Liver (tissue), 8 donors: ENCODE measurements at regions not wholly inside any gene's neighbourhood (a gene's known extent, or its start where the extent isn't known, plus 50 kb on each side); places are given as distances from the start of the nearest gene placed in this dataset.
A peak's percentile ranks its signal among the peaks of the same experiment; 100 is the strongest.

ENCODE experiments used
- DNase-seq: peaks from one replicate; pipeline ENCODE4 v3.0.0-alpha.2; 2017; ENCODE audit warnings: low spot score
- H3K27ac ChIP-seq, 2 donors: one replicate each; pipeline ENCODE4 v1.7.0; 2013; ENCODE audit warnings: inconsistent platforms in 2 of 2, low read length in 2 of 2, control low read depth in 1 of 2, low read depth in 1 of 2, mild to moderate bottlenecking in 1 of 2
- H3K27me3 ChIP-seq, 4 donors: one replicate each; pipeline versions ENCODE4 v1.6.1 to v1.7.0; 2013; ENCODE audit warnings: low read length in 3 of 4, inconsistent platforms in 1 of 4, mild to moderate bottlenecking in 1 of 4, moderate library complexity in 1 of 4; ENCODE audit not compliant: control insufficient read depth in 4 of 4, insufficient read depth in 4 of 4
- H3K36me3 ChIP-seq, 4 donors: one replicate each; pipeline versions ENCODE4 v1.6.1 to v1.7.0; 2013; ENCODE audit warnings: low read length in 3 of 4, mild to moderate bottlenecking in 3 of 4, low read depth in 1 of 4, moderate library complexity in 1 of 4; ENCODE audit not compliant: control insufficient read depth in 4 of 4, insufficient read depth in 3 of 4
- H3K4me1 ChIP-seq, 4 donors: one replicate each; pipeline versions ENCODE4 v1.6.1 to v1.7.0; 2013; ENCODE audit warnings: low read length in 3 of 4, mild to moderate bottlenecking in 3 of 4, moderate library complexity in 1 of 4; ENCODE audit not compliant: control insufficient read depth in 4 of 4, insufficient read depth in 4 of 4
- H3K4me3 ChIP-seq, 3 donors: one replicate each; pipeline versions ENCODE4 v1.6.1 to v1.7.0; 2013; ENCODE audit warnings: low read length in 3 of 3, control low read depth in 1 of 3, low read depth in 1 of 3, mild to moderate bottlenecking in 1 of 3
- H3K9ac ChIP-seq, 2 donors: one replicate each; pipeline ENCODE4 v1.7.0; 2013; ENCODE audit warnings: low read length in 2 of 2, mild to moderate bottlenecking in 2 of 2, moderate library complexity in 2 of 2, control low read depth in 1 of 2, low read depth in 1 of 2
- H3K9me3 ChIP-seq, 4 donors: one replicate each; pipeline versions ENCODE4 v1.6.1 to v1.7.0; 2013; ENCODE audit warnings: low read length in 3 of 4; ENCODE audit not compliant: control insufficient read depth in 4 of 4
- ATF3 ChIP-seq: IDR thresholded peaks from 2 replicates; pipeline ENCODE4 v1.6.1; 2016; ENCODE audit warnings: antibody characterized with exemption
- CTCF ChIP-seq: fragments of 150-350 bp; IDR thresholded peaks from 2 replicates; pipeline ENCODE4 v1.5.1; 2017; ENCODE audit warnings: improper control_type of control experiment, low read depth, low read length; ENCODE audit not compliant: missing input control
- EGR1 ChIP-seq, 2 donors: IDR thresholded peaks; 2 replicates each; pipeline ENCODE4 v1.6.1; 2016 to 2018; ENCODE audit warnings: antibody characterized with exemption in 2 of 2, low read depth in 2 of 2
- FOXA1 ChIP-seq: IDR thresholded peaks from 2 replicates; pipeline ENCODE4 v1.6.1; 2016; ENCODE audit warnings: antibody characterized with exemption
- HNF4A ChIP-seq, 2 donors: conservative IDR thresholded peaks; 2 replicates each; pipeline ENCODE4 v1.6.1; 2016; ENCODE audit warnings: antibody characterized with exemption in 2 of 2, mild to moderate bottlenecking in 2 of 2
- HNF4G ChIP-seq: IDR thresholded peaks from 2 replicates; pipeline ENCODE4 v1.6.1; 2016; ENCODE audit warnings: antibody characterized with exemption
- JUND ChIP-seq, 2 donors: IDR thresholded peaks; 2 replicates each; pipeline ENCODE4 v1.6.1; 2016; ENCODE audit warnings: antibody characterized with exemption in 2 of 2
- MAX ChIP-seq: IDR thresholded peaks from 2 replicates; pipeline ENCODE4 v1.6.1; 2016; ENCODE audit warnings: antibody characterized with exemption
- RAD21 ChIP-seq, 2 donors: IDR thresholded peaks; 2 replicates each; pipeline ENCODE4 v1.6.1; 2016; ENCODE audit warnings: antibody characterized with exemption in 2 of 2, mild to moderate bottlenecking in 2 of 2
- REST ChIP-seq: IDR thresholded peaks from 2 replicates; pipeline ENCODE4 v1.6.1; 2016; ENCODE audit warnings: antibody characterized with exemption, mild to moderate bottlenecking
- RXRA ChIP-seq, 2 donors: IDR thresholded peaks; 2 replicates each; pipeline ENCODE4 v1.6.1; 2017 to 2018; ENCODE audit warnings: antibody characterized with exemption in 2 of 2, mild to moderate bottlenecking in 1 of 2
- SP1 ChIP-seq: IDR thresholded peaks from 2 replicates; pipeline ENCODE4 v1.6.1; 2018; ENCODE audit warnings: antibody characterized with exemption, mild to moderate bottlenecking
- TAF1 ChIP-seq: conservative IDR thresholded peaks from 2 replicates; pipeline ENCODE4 v1.6.1; 2016; ENCODE audit warnings: antibody characterized with exemption, mild to moderate bottlenecking
- ZBTB33 ChIP-seq: IDR thresholded peaks from 2 replicates; pipeline ENCODE4 v1.6.1; 2016; ENCODE audit warnings: antibody characterized with exemption
- WGBS: extraction: QIAGEN DNeasy Blood & Tissue Kit; methylation state at CpG from one replicate; pipeline ENCODE4 v1.1.7; 2013; 5-methylcytosine and 5-hydroxymethylcytosine counted together
- donor health status: healthy.
- donor health status: healthy.
- donor health status: healthy.
- donor health status: healthy.
- donor health status: healthy.

GRCh38 chr18:72089432-72089831, 454.7 kb downstream of the CBLN2 start:
- TF ChIP-seq RXRA (IDR thresholded peaks at IDR 0.05) = no peak
- TF ChIP-seq REST = no peak
- TF ChIP-seq ATF3 = no peak
- TF ChIP-seq TAF1 = no peak
- no peak for TF ChIP-seq FOXA1
- TF ChIP-seq EGR1 (IDR thresholded peaks at IDR 0.05; ENCODE audit: low read depth in 2 of 2) = no peak
- DNase-seq = no peak
- no peaks in the 10 kb centered on the region for H3K4me1 ChIP-seq
- no peaks in the 10 kb centered on the region for H3K27me3 ChIP-seq
- H3K4me3 ChIP-seq = no peak overlapping the region
- no peaks in the 10 kb centered on the region for H3K36me3 ChIP-seq
- no peak overlapping the region for H3K27ac ChIP-seq
- no peak overlapping the region for H3K9ac ChIP-seq
- no peaks in the 10 kb centered on the region for H3K9me3 ChIP-seq
- 67% methylated on average over 3 of the region's 3 CpGs for WGBS

- no peak for DNase-seq
- WGBS = 9% methylated on average over 4 of the region's 4 CpGs
- TF ChIP-seq ATF3 (no peak), ZBTB33 (no peak), MAX (peak; percentile 27), FOXA1 (no peak), RXRA (IDR thresholded peaks at IDR 0.05) (no peak), CTCF (peak; percentile 46), EGR1 (IDR thresholded peaks at IDR 0.05; ENCODE audit: low read depth in 2 of 2) (no peak), SP1 (no peak), JUND (IDR thresholded peaks at IDR 0.05) (no peak), HNF4A (conservative IDR thresholded peaks at IDR 0.05) (no peak), RAD21 (IDR thresholded peaks at IDR 0.05) (peak; percentile 74 to 76), HNF4G (no peak)
- Histone ChIP-seq H3K9ac (no peak overlapping the region), H3K9me3 (no peaks in the 10 kb centered on the region), H3K4me1 (no peaks in the 10 kb centered on the region), H3K4me3 (no peak overlapping the region), H3K27me3 (no peaks in the 10 kb centered on the region), H3K36me3 (no peaks in the 10 kb centered on the region), H3K27ac (no peak overlapping the region)
Observed at GRCh38 chr18:72086421-72086820, 457.7 kb downstream of the CBLN2 start.
